Umbilical cord (tissue), 1 donor: ENCODE measurements at regions not wholly inside any gene's neighbourhood (a gene's known extent, or its start where the extent isn't known, plus 50 kb on each side); places are given as distances from the start of the nearest gene placed in this dataset.
"Not testable (repeated sequence)": the region's sequence is repeated elsewhere in the genome, so short reads cannot be mapped to it uniquely, and the experiment has no call there.

Experiments used
- DNase-seq: peaks from one replicate; pipeline ENCODE4 v3.0.0-alpha.2; 2015; ENCODE audit warnings: low spot score

- DNase-seq, result no peak
Observed at GRCh38 chr9:99628285-99628684, 193.4 kb upstream of the NR4A3 start.

- no peak for DNase-seq
Observed at GRCh38 chr9:99628849-99629620, 192.7 kb upstream of the NR4A3 start.

GRCh38 chr9:99632349-99633038 lies 189.2 kb upstream of the NR4A3 start:
- no peak for DNase-seq

- DNase-seq, result no peak
Observed at GRCh38 chr9:99633265-99633664, 188.4 kb upstream of the NR4A3 start.

- DNase-seq, result no peak
Observed at GRCh38 chr9:99634186-99634585, 187.5 kb upstream of the NR4A3 start.

- DNase-seq, result no peak
Observed at GRCh38 chr9:99635032-99635431, 186.7 kb upstream of the NR4A3 start.

GRCh38 chr9:99637641-99638040 lies 184.0 kb upstream of the NR4A3 start:
- DNase-seq, result no peak

GRCh38 chr9:99638971-99639370 lies 182.7 kb upstream of the NR4A3 start:
- DNase-seq, result no peak

GRCh38 chr9:99647604-99648003 lies 174.1 kb upstream of the NR4A3 start:
- DNase-seq, result no peak

- no peak for DNase-seq
Observed at GRCh38 chr9:99650187-99650874, 171.4 kb upstream of the NR4A3 start.

- DNase-seq, result peak; percentile 20
Observed at GRCh38 chr9:99660191-99660636, 161.5 kb upstream of the NR4A3 start.

- DNase-seq, result no peak
Observed at GRCh38 chr9:99663297-99663696, 158.4 kb upstream of the NR4A3 start.

- DNase-seq, result no peak
Observed at GRCh38 chr9:99663856-99664255, 157.8 kb upstream of the NR4A3 start.

- DNase-seq, result no peak
Observed at GRCh38 chr9:99666571-99666970, 155.1 kb upstream of the NR4A3 start.

GRCh38 chr9:99670886-99671285 lies 150.8 kb upstream of the NR4A3 start:
- not testable (repeated sequence) for DNase-seq

GRCh38 chr9:99677281-99677680 lies 144.4 kb upstream of the NR4A3 start:
- DNase-seq, result no peak

GRCh38 chr9:99678566-99678965 lies 143.1 kb upstream of the NR4A3 start:
- no peak for DNase-seq

GRCh38 chr9:99680191-99680590 lies 141.5 kb upstream of the NR4A3 start:
- no peak for DNase-seq

- no peak for DNase-seq
Observed at GRCh38 chr9:99681113-99681512, 140.6 kb upstream of the NR4A3 start.

GRCh38 chr9:99682378-99682777 lies 139.3 kb upstream of the NR4A3 start:
- no peak for DNase-seq

GRCh38 chr9:99682870-99683269 lies 138.8 kb upstream of the NR4A3 start:
- no peak for DNase-seq

- DNase-seq, result no peak
Observed at GRCh38 chr9:99690573-99690972, 131.1 kb upstream of the NR4A3 start.

- no peak for DNase-seq
Observed at GRCh38 chr9:99693888-99694287, 127.8 kb upstream of the NR4A3 start.
